ENCODE measurements at regions not wholly inside any gene's neighbourhood (a gene's known extent, or its start where the extent isn't known, plus 50 kb on each side); places are given as distances from the start of the nearest gene placed in this dataset.

DNA sequence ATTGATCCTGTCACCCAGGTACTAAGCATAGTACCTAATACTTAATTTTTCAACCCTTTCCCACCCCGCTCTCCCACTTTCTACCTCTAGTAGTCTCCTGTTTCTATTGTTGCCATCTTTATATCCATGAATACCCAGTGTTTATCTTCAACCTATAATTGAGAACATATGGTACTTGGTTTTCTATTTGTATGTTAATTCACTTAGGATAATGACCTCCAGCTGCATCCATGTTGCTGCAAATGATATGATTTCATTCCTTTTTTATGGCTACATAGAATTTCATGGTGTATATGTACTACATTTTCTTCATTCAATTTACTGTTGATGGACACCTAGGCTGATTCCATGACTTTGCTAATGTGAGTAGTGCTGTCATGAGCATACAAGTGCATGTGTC lies 547.3 kb upstream of the NOVA1 start:
- CTCF ChIA-PET = no interaction called here
- POLR2A ChIA-PET = no interaction called here
- Histone ChIP-seq H3K9me3 (ENCODE audit: control insufficient read depth, insufficient read depth, low read length) (no peaks in the 10 kb centered on the region), H3K27ac (ENCODE audit: low read depth, low read length) (no peak overlapping the region), H3K4me3 (ENCODE audit: low read depth, low read length) (no peak overlapping the region), H3K27me3 (ENCODE audit: control insufficient read depth, insufficient read depth, low read length) (no peaks in the 10 kb centered on the region)
- DNase-seq (ENCODE audit: low read depth, low spot score) = no peak
- TF ChIP-seq CTCF (IDR thresholded peaks at IDR 0.05; ENCODE audit: low read depth, low read length) = no peak

DNA sequence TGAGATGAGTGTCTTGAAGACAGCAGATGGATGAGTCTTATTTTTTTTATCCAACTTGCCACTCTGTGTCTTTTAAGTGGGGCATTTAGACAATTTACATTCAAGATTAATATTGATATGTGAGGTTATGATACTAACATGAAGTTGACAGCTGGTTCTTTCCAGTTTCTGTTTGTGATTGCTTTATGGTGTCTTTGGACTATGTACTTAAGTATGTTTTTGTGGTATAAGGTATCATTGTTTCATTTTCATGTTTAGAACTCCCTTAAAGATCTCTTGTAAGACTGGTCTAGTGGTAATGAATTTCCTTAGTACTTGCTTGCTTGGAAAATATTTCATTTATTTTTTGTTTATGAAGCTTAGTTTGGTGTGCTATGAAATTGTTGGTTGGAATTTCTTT lies 550.3 kb upstream of the NOVA1 start:
- H3K27me3 ChIP-seq (ENCODE audit: control insufficient read depth, insufficient read depth, low read length) = no peaks in the 10 kb centered on the region
- peaks cover 13% of the 10 kb centered on the region; the same call in 1 of the 2 replicates for H3K9me3 ChIP-seq (ENCODE audit: control insufficient read depth, insufficient read depth, low read length)
- POLR2A ChIA-PET = no interaction called here
- CTCF ChIA-PET = no interaction called here
- TF ChIP-seq CTCF (IDR thresholded peaks at IDR 0.05; ENCODE audit: low read depth, low read length) = no peak
- no peak for DNase-seq (ENCODE audit: low read depth, low spot score)
- H3K27ac ChIP-seq (ENCODE audit: low read depth, low read length) = no peak overlapping the region
- no peak overlapping the region for H3K4me3 ChIP-seq (ENCODE audit: low read depth, low read length)

DNA sequence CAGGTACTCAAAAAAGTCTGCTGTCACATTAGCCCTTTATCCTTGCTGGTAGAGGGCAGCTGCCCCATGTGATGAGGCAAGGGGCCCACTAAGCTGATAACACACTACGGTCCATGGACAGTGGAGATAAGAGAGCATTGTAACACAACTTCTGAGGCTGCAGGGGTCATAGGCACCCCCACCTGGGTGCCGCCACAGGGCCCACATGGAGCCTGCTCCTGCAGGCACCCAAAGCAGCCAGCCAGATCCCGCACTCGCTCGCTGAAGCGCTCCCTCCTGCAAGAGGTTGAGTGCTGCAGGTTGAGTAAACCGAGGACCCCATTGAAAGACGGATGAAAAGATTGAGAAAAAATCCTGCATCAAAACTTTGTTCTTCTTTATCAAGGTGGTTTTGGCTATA lies 566.3 kb upstream of the NOVA1 start:
- POLR2A ChIA-PET = no interaction called here
- Histone ChIP-seq H3K4me3 (ENCODE audit: low read depth, low read length) (no peak overlapping the region), H3K9me3 (ENCODE audit: control insufficient read depth, insufficient read depth, low read length) (peaks cover 17% of the 10 kb centered on the region), H3K27me3 (ENCODE audit: control insufficient read depth, insufficient read depth, low read length) (no peaks in the 10 kb centered on the region), H3K27ac (ENCODE audit: low read depth, low read length) (no peak overlapping the region)
- CTCF ChIA-PET = no interaction called here
- TF ChIP-seq CTCF (IDR thresholded peaks at IDR 0.05; ENCODE audit: low read depth, low read length) = no peak
- DNase-seq (ENCODE audit: low read depth, low spot score) = no peak

DNA sequence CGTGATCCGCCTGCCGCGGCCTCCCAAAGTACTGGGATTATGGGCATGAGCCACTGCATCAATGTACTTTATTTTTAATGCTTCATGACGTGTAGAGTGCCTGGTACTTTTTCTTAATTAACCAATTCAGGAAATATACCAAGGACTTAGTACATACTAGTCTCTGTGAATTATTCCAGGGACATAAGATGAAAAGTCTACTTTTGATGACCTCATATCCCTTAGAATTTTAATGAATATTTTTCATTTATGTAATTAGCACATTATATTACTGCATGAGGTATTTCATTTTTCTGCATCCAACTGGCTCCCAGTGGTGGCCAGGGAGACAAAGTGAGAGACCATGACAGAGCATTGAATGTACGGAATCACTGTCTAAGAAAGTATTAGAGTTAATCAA lies 577.7 kb upstream of the NOVA1 start:
- POLR2A ChIA-PET = no interaction called here

GRCh38 chr14:27181333-27181732 lies 583.5 kb upstream of the NOVA1 start:
- TF ChIP-seq CTCF (IDR thresholded peaks at IDR 0.05; ENCODE audit: low read depth, low read length) = no peak
- Histone ChIP-seq H3K4me3 (ENCODE audit: low read depth, low read length) (no peak overlapping the region), H3K27ac (ENCODE audit: low read depth, low read length) (no peak overlapping the region), H3K27me3 (ENCODE audit: control insufficient read depth, insufficient read depth, low read length) (no peaks in the 10 kb centered on the region), H3K9me3 (ENCODE audit: control insufficient read depth, insufficient read depth, low read length) (no peaks in the 10 kb centered on the region; the same call in 1 of the 2 replicates)
- CTCF ChIA-PET = no interaction called here
- no peak for DNase-seq (ENCODE audit: low read depth, low spot score)
- POLR2A ChIA-PET = no interaction called here

More for the DNA sequence above, 577.7 kb upstream of the NOVA1 start:
- peaks cover 3% of the 10 kb centered on the region; the same call in 1 of the 2 replicates for H3K9me3 ChIP-seq (ENCODE audit: control insufficient read depth, insufficient read depth, low read length)
- H3K27ac ChIP-seq (ENCODE audit: low read depth, low read length) = no peak overlapping the region
- no peak overlapping the region for H3K4me3 ChIP-seq (ENCODE audit: low read depth, low read length)
- TF ChIP-seq CTCF (IDR thresholded peaks at IDR 0.05; ENCODE audit: low read depth, low read length) = no peak
- CTCF ChIA-PET = no interaction called here
- DNase-seq (ENCODE audit: low read depth, low spot score) = no peak
- no peaks in the 10 kb centered on the region for H3K27me3 ChIP-seq (ENCODE audit: control insufficient read depth, insufficient read depth, low read length)
